ENCODE measurements at regions not wholly inside any gene's neighbourhood (a gene's known extent, or its start where the extent isn't known, plus 50 kb on each side); places are given as distances from the start of the nearest gene placed in this dataset.
A peak's percentile ranks its signal among the peaks of the same experiment; 100 is the strongest.

- peak; percentile 39; the same call in 1 of the 2 replicates for TF ChIP-seq ZNF600 (tag by site-specific recombination; IDR thresholded peaks at IDR 0.05)
- peak; percentile 86; the same call in 1 of the 2 replicates for TF ChIP-seq HIC1 (tag by site-specific recombination; IDR thresholded peaks at IDR 0.05)
- no peak for TF ChIP-seq ZBTB8A (tag by site-specific recombination; IDR thresholded peaks at IDR 0.05)
- no peak for TF ChIP-seq INSM2 (tag by site-specific recombination; IDR thresholded peaks at IDR 0.05)
- TF ChIP-seq WT1 (tag by site-specific recombination; IDR thresholded peaks at IDR 0.05): peak; percentile 33; the same call in 1 of the 2 replicates
- peak; percentile 93 for TF ChIP-seq ZNF335 (tag by site-specific recombination; conservative IDR thresholded peaks at IDR 0.05)
- TF ChIP-seq ZBTB20 (tag by site-specific recombination; IDR thresholded peaks at IDR 0.05): peak; percentile 30; the same call in 1 of the 2 replicates
- peak; percentile 62; the same call in 1 of the 2 replicates for TF ChIP-seq BCL11A (tag by site-specific recombination; IDR thresholded peaks at IDR 0.05; ENCODE audit: low read depth)
- peak; percentile 66 for TF ChIP-seq PRDM10 (tag by site-specific recombination; IDR thresholded peaks at IDR 0.05)
- peak; percentile 46; the same call in 1 of the 2 replicates for TF ChIP-seq GLIS2 (tag by site-specific recombination; IDR thresholded peaks at IDR 0.05)
- no peak for TF ChIP-seq ZNF561 (tag by site-specific recombination; IDR thresholded peaks at IDR 0.05; ENCODE audit: borderline replicate concordance)
- 0 out of 2 replicates have a peak, but pooled peaks have one; percentile 51 for TF ChIP-seq ZNF366 (tag by site-specific recombination; conservative IDR thresholded peaks at IDR 0.05)
- TF ChIP-seq ZNF433 (tag by site-specific recombination; IDR thresholded peaks at IDR 0.05; ENCODE audit: low read depth): no peak
- TF ChIP-seq ZEB2 (tag by site-specific recombination; IDR thresholded peaks at IDR 0.05): peak; percentile 39; the same call in 1 of the 2 replicates
- peak; percentile 29; the same call in 1 of the 2 replicates for TF ChIP-seq ZNF629 (tag by site-specific recombination; IDR thresholded peaks at IDR 0.05)
- TF ChIP-seq ZFP69B (tag by site-specific recombination; IDR thresholded peaks at IDR 0.05): 0 out of 2 replicates have a peak, but pooled peaks have one; percentile 18
- TF ChIP-seq ZNF580 (tag by site-specific recombination; IDR thresholded peaks at IDR 0.05): no peak
These were observed 79.4 kb downstream of the SLC4A3 start (continued) for GRCh38 chr2:219706823-219707281.

GRCh38 chr2:219707496-219708285, 80.3 kb downstream of the SLC4A3 start:
- Histone ChIP-seq H3K36me3 (ENCODE audit: control insufficient read depth in 2 of 2, insufficient read depth in 1 of 2, low read length in 2 of 2) (no peaks in the 10 kb centered on the region), H3K4me3 (ENCODE audit: low read depth, low read length) (no peak overlapping the region), H3K9me3 (ENCODE audit: control insufficient read depth, insufficient read depth, low read depth, low read length) (no peaks in the 10 kb centered on the region), H3K27ac (ENCODE audit: extremely low read depth, low read depth, low read length) (0 out of 2 replicates have a peak overlapping the region, but pooled peaks have one; percentile 8), H3K4me1 (ENCODE audit: control insufficient read depth, insufficient read depth, low read length) (peaks cover 19% of the 10 kb centered on the region)
- ChIA-PET CTCF (interaction anchor here (0.9 to 2.2 kb wide), 3 partner anchors 18 to 65 kb away, joined by 3 to 13 read pairs (median 4); no protein-coding TSS in a partner anchor), POLR2A (interaction anchor here (1.2 to 1.3 kb wide), 2 partner anchors 19 to 21 kb away, joined by 4 to 6 read pairs; no protein-coding TSS in a partner anchor)
- TF ChIP-seq ZNF140 (tag by site-specific recombination; IDR thresholded peaks at IDR 0.05): no peak
- no peak for TF ChIP-seq ZBTB26 (tag by site-specific recombination; optimal IDR thresholded peaks at IDR 0.05)
- no peak for TF ChIP-seq REPIN1 (tag by site-specific recombination; IDR thresholded peaks at IDR 0.05; ENCODE audit: low read depth)
- peak; percentile 53; the same call in 1 of the 2 replicates for TF ChIP-seq SCRT2 (tag by site-specific recombination; IDR thresholded peaks at IDR 0.05)
- no peak for TF ChIP-seq ZNF280C (tag by site-specific recombination; IDR thresholded peaks at IDR 0.05)
- TF ChIP-seq SETDB1 (IDR thresholded peaks at IDR 0.05; ENCODE audit: insufficient read length, low read length): no peak
- no peak for TF ChIP-seq MYNN (tag by site-specific recombination; IDR thresholded peaks at IDR 0.05; ENCODE audit: borderline replicate concordance)
